Amygdala (tissue), 56 donors: ENCODE measurements at regions not wholly inside any gene's neighbourhood (a gene's known extent, or its start where the extent isn't known, plus 50 kb on each side); places are given as distances from the start of the nearest gene placed in this dataset.
A peak's percentile ranks its signal among the peaks of the same experiment; 100 is the strongest.

ENCODE experiments used
- DNase-seq, 56 donors: peaks; one replicate each; lab custom pipeline; 2025; lab: John Stamatoyannopoulos, UW

GRCh38 chr1:37127254-37127748, 93.0 kb upstream of the GRIK3 start:
- no peak for DNase-seq

GRCh38 chr1:37128091-37128490, 93.8 kb upstream of the GRIK3 start:
- DNase-seq: no peak

GRCh38 chr1:37130221-37130948, 96.1 kb upstream of the GRIK3 start:
- DNase-seq: no peak

- DNase-seq: peak in 2 of 56 donors; percentile 16
Observed at GRCh38 chr1:37131281-37131680, 97.0 kb upstream of the GRIK3 start.

- DNase-seq: peak in 14 of 56 donors; percentile 7 to 74 (median 34)
Observed at GRCh38 chr1:37133276-37134145, 99.2 kb upstream of the GRIK3 start.

GRCh38 chr1:37134599-37134998, 100.3 kb upstream of the GRIK3 start:
- no peak for DNase-seq

- no peak for DNase-seq
Observed at GRCh38 chr1:37135032-37135431, 100.7 kb upstream of the GRIK3 start.

GRCh38 chr1:37137014-37137413, 102.7 kb upstream of the GRIK3 start:
- DNase-seq: no peak

- DNase-seq: no peak
Observed at GRCh38 chr1:37137601-37138000, 103.3 kb upstream of the GRIK3 start.

- no peak for DNase-seq
Observed at GRCh38 chr1:37143800-37144199, 109.5 kb upstream of the GRIK3 start.

GRCh38 chr1:37146071-37146470, 111.8 kb upstream of the GRIK3 start:
- no peak for DNase-seq

- DNase-seq: peak in 5 of 56 donors; percentile 17 to 36 (median 30)
Observed at GRCh38 chr1:37147392-37147831, 113.1 kb upstream of the GRIK3 start.

GRCh38 chr1:37147906-37148305, 113.6 kb upstream of the GRIK3 start:
- DNase-seq: no peak

- no peak for DNase-seq
Observed at GRCh38 chr1:37148663-37149062, 114.3 kb upstream of the GRIK3 start.

GRCh38 chr1:37149296-37149695, 115.0 kb upstream of the GRIK3 start:
- DNase-seq: peak in 1 of 56 donors; percentile 28

- no peak for DNase-seq
Observed at GRCh38 chr1:37150986-37151385, 116.7 kb upstream of the GRIK3 start.

- no peak for DNase-seq
Observed at GRCh38 chr1:37151789-37152188, 117.5 kb upstream of the GRIK3 start.

GRCh38 chr1:37152491-37152890, 118.2 kb upstream of the GRIK3 start:
- no peak for DNase-seq

- DNase-seq: no peak
Observed at GRCh38 chr1:37153116-37154100, 119.1 kb upstream of the GRIK3 start.

- DNase-seq: no peak
Observed at GRCh38 chr1:37156646-37157045, 122.3 kb upstream of the GRIK3 start.
